ENCODE measurements at regions not wholly inside any gene's neighbourhood (a gene's known extent, or its start where the extent isn't known, plus 50 kb on each side); places are given as distances from the start of the nearest gene placed in this dataset.

- H3K9me3 ChIP-seq (ENCODE audit: control insufficient read depth, insufficient read depth, low read depth, low read length) = no peaks in the 10 kb centered on the region
- intact Hi-C loops (cut with micrococcal nuclease; ENCODE audit: unreplicated experiment) = no loop called here
- no peak overlapping the region for H3K27ac ChIP-seq (ENCODE audit: low read length)
- ATAC-seq = no peak
- POLR2A ChIA-PET = no interaction called here
- H3K27me3 ChIP-seq (ENCODE audit: control insufficient read depth, insufficient read depth, low read length) = no peaks in the 10 kb centered on the region
- H3K4me1 ChIP-seq (ENCODE audit: control insufficient read depth, insufficient read depth, low read length) = no peaks in the 10 kb centered on the region
- no peaks in the 10 kb centered on the region for H3K36me3 ChIP-seq (ENCODE audit: control insufficient read depth, insufficient read depth, low read length)
- H3K4me3 ChIP-seq (ENCODE audit: low read depth in 2 of 2, low read length in 2 of 2) = no peak overlapping the region
- no peak for DNase-seq (ENCODE audit: low read depth, low spot score)
- in situ Hi-C loops (cut with HindIII; ENCODE audit: low pct_unique_long_range_greater_than_20kb, low sequenced_read_pairs) = no loop called here
- BruUV-seq (replicated peaks) = no TSS peak
- CTCF ChIA-PET = no interaction called here
- no peak for TF ChIP-seq REST (IDR thresholded peaks at IDR 0.05; ENCODE audit: insufficient read depth in 1 of 2, low read depth in 2 of 2, low read length in 1 of 2)
- no peak for TF ChIP-seq POLR2AphosphoS5 (IDR thresholded peaks at IDR 0.05; ENCODE audit: low read depth, low read length)
- TF ChIP-seq SIN3A (IDR thresholded peaks at IDR 0.05; ENCODE audit: borderline replicate concordance, insufficient read depth, low read depth, low read length) = no peak
- TF ChIP-seq CTCF (IDR thresholded peaks at IDR 0.05) = no peak
- TF ChIP-seq TCF7L2 (IDR thresholded peaks at IDR 0.05; ENCODE audit: low read depth, low read length) = no peak
Observed at GRCh38 chr4:84362896-84363655, 136.0 kb downstream of the NKX6-1 start.

- BruUV-seq (replicated peaks) = no TSS peak
- no peaks in the 10 kb centered on the region for H3K36me3 ChIP-seq (ENCODE audit: control insufficient read depth, insufficient read depth, low read length)
- in situ Hi-C loops (cut with HindIII; ENCODE audit: low pct_unique_long_range_greater_than_20kb, low sequenced_read_pairs) = no loop called here
- no peaks in the 10 kb centered on the region for H3K4me1 ChIP-seq (ENCODE audit: control insufficient read depth, insufficient read depth, low read length)
- intact Hi-C loops (cut with micrococcal nuclease; ENCODE audit: unreplicated experiment) = no loop called here
- no peaks in the 10 kb centered on the region for H3K27me3 ChIP-seq (ENCODE audit: control insufficient read depth, insufficient read depth, low read length)
- CTCF ChIA-PET = no interaction called here
- ATAC-seq (no peak), DNase-seq (ENCODE audit: low read depth, low spot score) (no peak)
- POLR2A ChIA-PET = no interaction called here
- no peak overlapping the region for H3K4me3 ChIP-seq (ENCODE audit: low read depth in 2 of 2, low read length in 2 of 2)
- no peak overlapping the region for H3K27ac ChIP-seq (ENCODE audit: low read length)
- TF ChIP-seq SIN3A (IDR thresholded peaks at IDR 0.05; ENCODE audit: borderline replicate concordance, insufficient read depth, low read depth, low read length) (no peak), POLR2AphosphoS5 (IDR thresholded peaks at IDR 0.05; ENCODE audit: low read depth, low read length) (no peak)
- no peaks in the 10 kb centered on the region for H3K9me3 ChIP-seq (ENCODE audit: control insufficient read depth, insufficient read depth, low read depth, low read length)
Observed at GRCh38 chr4:84342161-84342560, 156.9 kb downstream of the NKX6-1 start.

- no peak overlapping the region for H3K4me3 ChIP-seq (ENCODE audit: low read depth in 2 of 2, low read length in 2 of 2)
- no TSS peak for BruUV-seq (replicated peaks)
- POLR2A ChIA-PET = no interaction called here
Observed at GRCh38 chr4:84341559-84341958, 157.5 kb downstream of the NKX6-1 start.

More at GRCh38 chr4:84341559-84341958, 157.5 kb downstream of the NKX6-1 start:
- Histone ChIP-seq H3K27me3 (ENCODE audit: control insufficient read depth, insufficient read depth, low read length) (no peaks in the 10 kb centered on the region), H3K4me1 (ENCODE audit: control insufficient read depth, insufficient read depth, low read length) (no peaks in the 10 kb centered on the region), H3K36me3 (ENCODE audit: control insufficient read depth, insufficient read depth, low read length) (no peaks in the 10 kb centered on the region), H3K9me3 (ENCODE audit: control insufficient read depth, insufficient read depth, low read depth, low read length) (no peaks in the 10 kb centered on the region), H3K27ac (ENCODE audit: low read length) (no peak overlapping the region)
- DNase-seq (ENCODE audit: low read depth, low spot score) (no peak), ATAC-seq (no peak)
- CTCF ChIA-PET = no interaction called here
- intact Hi-C loops (cut with micrococcal nuclease; ENCODE audit: unreplicated experiment) = no loop called here
- no peak for TF ChIP-seq CTCF (IDR thresholded peaks at IDR 0.05)
- no peak for TF ChIP-seq POLR2AphosphoS5 (IDR thresholded peaks at IDR 0.05; ENCODE audit: low read depth, low read length)
- no peak for TF ChIP-seq SIN3A (IDR thresholded peaks at IDR 0.05; ENCODE audit: borderline replicate concordance, insufficient read depth, low read depth, low read length)
- TF ChIP-seq REST (IDR thresholded peaks at IDR 0.05; ENCODE audit: insufficient read depth in 1 of 2, low read depth in 2 of 2, low read length in 1 of 2) = no peak
- no peak for TF ChIP-seq TCF7L2 (IDR thresholded peaks at IDR 0.05; ENCODE audit: low read depth, low read length)
- in situ Hi-C loops (cut with HindIII; ENCODE audit: low pct_unique_long_range_greater_than_20kb, low sequenced_read_pairs) = no loop called here
